CD4-positive, alpha-beta T cell treated with Interleukin-4 for 4 hours (primary cell): ENCODE measurements at regions not wholly inside any gene's neighbourhood (a gene's known extent, or its start where the extent isn't known, plus 50 kb on each side); places are given as distances from the start of the nearest gene placed in this dataset.
"Not testable (repeated sequence)": the region's sequence is repeated elsewhere in the genome, so short reads cannot be mapped to it uniquely, and the experiment has no call there.

Experiments
- DNase-seq: peaks from one replicate; pipeline ENCODE4 v3.0.0-alpha.2; 2020

GRCh38 chr15:45962733-45963132 lies 327.9 kb downstream of the SQOR start:
- no peak for DNase-seq

GRCh38 chr15:45970542-45970941 lies 335.7 kb downstream of the SQOR start:
- no peak for DNase-seq

GRCh38 chr15:45980366-45980765 lies 345.5 kb downstream of the SQOR start:
- DNase-seq, result no peak

- DNase-seq, result no peak
These were observed 346.8 kb downstream of the SQOR start for GRCh38 chr15:45981625-45982024.

- DNase-seq, result no peak
These were observed 357.0 kb downstream of the SQOR start for GRCh38 chr15:45991863-45992262.

- DNase-seq, result no peak
These were observed 358.2 kb downstream of the SQOR start for GRCh38 chr15:45993072-45993471.

- DNase-seq, result no peak
These were observed 358.7 kb downstream of the SQOR start for GRCh38 chr15:45993508-45993907.

- DNase-seq, result no peak
These were observed 361.0 kb downstream of the SQOR start for GRCh38 chr15:45995800-45996199.

GRCh38 chr15:46014532-46014931 lies 379.7 kb downstream of the SQOR start:
- DNase-seq, result no peak

GRCh38 chr15:46034755-46035154 lies 399.9 kb downstream of the SQOR start:
- no peak for DNase-seq

- DNase-seq, result no peak
These were observed 404.9 kb downstream of the SQOR start for GRCh38 chr15:46039703-46040102.

- DNase-seq, result no peak
These were observed 407.1 kb downstream of the SQOR start for GRCh38 chr15:46041905-46042304.

GRCh38 chr15:46059921-46060594 lies 425.2 kb downstream of the SQOR start:
- no peak for DNase-seq

- DNase-seq, result no peak
These were observed 426.2 kb downstream of the SQOR start for GRCh38 chr15:46061002-46061401.

- DNase-seq, result no peak
These were observed 442.4 kb downstream of the SQOR start for GRCh38 chr15:46077220-46077619.

- DNase-seq, result no peak
These were observed 444.2 kb downstream of the SQOR start for GRCh38 chr15:46079046-46079445.

- DNase-seq, result no peak
These were observed 445.2 kb downstream of the SQOR start for GRCh38 chr15:46080016-46080415.

- DNase-seq, result no peak
These were observed 453.9 kb downstream of the SQOR start for GRCh38 chr15:46088486-46089445.

GRCh38 chr15:46089467-46089935 lies 454.7 kb downstream of the SQOR start:
- no peak for DNase-seq

- DNase-seq, result no peak
These were observed 457.1 kb downstream of the SQOR start for GRCh38 chr15:46091860-46092450.

- DNase-seq, result not testable (repeated sequence)
These were observed 463.2 kb downstream of the SQOR start for GRCh38 chr15:46098006-46098405.

- no peak for DNase-seq
These were observed 475.9 kb downstream of the SQOR start for GRCh38 chr15:46110755-46111154.

GRCh38 chr15:46111730-46112129 lies 476.9 kb downstream of the SQOR start:
- no peak for DNase-seq

GRCh38 chr15:46117071-46117470 lies 482.2 kb downstream of the SQOR start:
- no peak for DNase-seq
